GM23338 (cell line): ENCODE measurements at regions not wholly inside any gene's neighbourhood (a gene's known extent, or its start where the extent isn't known, plus 50 kb on each side); places are given as distances from the start of the nearest gene placed in this dataset.

Experiments
- ATAC-seq: fragments of 200-7000 bp; cut with Tn5 transposase; 3 replicates; pipeline ENCODE4 v1.9.1; 2020
- DNase-seq: peaks from one replicate; pipeline ENCODE4 v3.0.0-alpha.2; 2015; ENCODE audit warnings: low spot score
- H2AFZ ChIP-seq: fragments of 200-600 bp; sonication (generic); 2 replicates; pipeline ENCODE4 v1.8.0; 2016; ENCODE audit warnings: antibody characterized with exemption, mild to moderate bottlenecking, moderate library complexity
- H3F3A ChIP-seq: fragments of 200-600 bp; sonication (generic); replicated peaks from 2 replicates; pipeline ENCODE4 v1.8.0; 2017; ENCODE audit warnings: antibody characterized with exemption, mixed run types, low read depth
- H3K27ac ChIP-seq: fragments of 200-600 bp; sonication (generic); 2 replicates; pipeline ENCODE4 v1.6.1; 2016; ENCODE audit warnings: low read depth
- H3K27me3 ChIP-seq: fragments of 200-600 bp; sonication (generic); 2 replicates; pipeline ENCODE4 v1.8.0; 2016; ENCODE audit warnings: mild to moderate bottlenecking, mixed run types, moderate library complexity; ENCODE audit not compliant: insufficient read depth
- H3K36me3 ChIP-seq: fragments of 200-600 bp; sonication (generic); 2 replicates; pipeline ENCODE4 v1.8.0; 2016; ENCODE audit warnings: mild to moderate bottlenecking; ENCODE audit not compliant: insufficient read depth
- H3K4me1 ChIP-seq: fragments of 200-600 bp; sonication (generic); 2 replicates; pipeline ENCODE4 v1.8.0; 2016; ENCODE audit warnings: mild to moderate bottlenecking, moderate library complexity; ENCODE audit not compliant: insufficient read depth
- H3K4me2 ChIP-seq: fragments of 200-600 bp; sonication (generic); 2 replicates; pipeline ENCODE4 v1.7.1; 2017; ENCODE audit warnings: mixed run types
- H3K4me3 ChIP-seq: fragments of 200-600 bp; sonication (generic); 2 replicates; pipeline ENCODE4 v1.6.1; 2016; ENCODE audit warnings: mixed run types
- H3K79me2 ChIP-seq: fragments of 200-600 bp; sonication (generic); replicated peaks from 2 replicates; pipeline ENCODE4 v1.8.0; 2017; ENCODE audit warnings: mild to moderate bottlenecking; ENCODE audit not compliant: insufficient read depth
- H3K9me2 ChIP-seq: fragments of 200-600 bp; sonication (generic); 2 replicates; pipeline ENCODE4 v1.8.0; 2017; ENCODE audit not compliant: insufficient read depth
- H4K20me1 ChIP-seq: fragments of 200-600 bp; sonication (generic); replicated peaks from 2 replicates; pipeline ENCODE4 v1.8.0; 2017; ENCODE audit warnings: mild to moderate bottlenecking; ENCODE audit not compliant: insufficient read depth
- H3K27ac Mint-ChIP-seq: 2 replicates; pipeline ENCODE4 v1.8.0; 2020; ENCODE audit warnings: inconsistent platforms, mild to moderate bottlenecking, moderate library complexity, mixed read lengths
- H3K27me3 Mint-ChIP-seq: 3 replicates; pipeline ENCODE4 v1.8.0; 2022; ENCODE audit warnings: low read depth, mild to moderate bottlenecking, moderate library complexity, mixed read lengths, inconsistent platforms; ENCODE audit not compliant: insufficient read depth, poor library complexity
- H3K36me3 Mint-ChIP-seq: 3 replicates; pipeline ENCODE4 v1.8.0; 2021; ENCODE audit warnings: low read depth, mild to moderate bottlenecking, inconsistent platforms, moderate library complexity, mixed read lengths
- H3K4me1 Mint-ChIP-seq: 3 replicates; pipeline ENCODE4 v1.8.0; 2020; ENCODE audit warnings: mild to moderate bottlenecking, inconsistent platforms, mixed read lengths
- H3K4me3 Mint-ChIP-seq: 3 replicates; pipeline ENCODE4 v1.8.0; 2021; ENCODE audit warnings: moderate library complexity, mild to moderate bottlenecking, inconsistent platforms, mixed read lengths
- H3K9me3 Mint-ChIP-seq: 3 replicates; pipeline ENCODE4 v1.8.0; 2020; ENCODE audit warnings: moderate library complexity, mild to moderate bottlenecking, inconsistent platforms, mixed read lengths
- CREB1 ChIP-seq: fragments of 250-450 bp; sonication (Bioruptor Pico); IDR thresholded peaks from 2 replicates; pipeline ENCODE4 v1.5.0; 2020; ENCODE audit warnings: low read depth, mild to moderate bottlenecking, moderate library complexity
- EZH2 ChIP-seq: fragments of 200-600 bp; sonication (generic); IDR thresholded peaks from one replicate; pipeline ENCODE4 v1.8.0; 2017; ENCODE audit warnings: antibody characterized with exemption, mild to moderate bottlenecking, low read depth; ENCODE audit not compliant: unreplicated experiment
- JUNB ChIP-seq: IDR thresholded peaks from one replicate; pipeline ENCODE4 v1.6.1; 2016; ENCODE audit warnings: antibody characterized with exemption; ENCODE audit not compliant: unreplicated experiment
- NANOG ChIP-seq: IDR thresholded peaks from 2 replicates; pipeline ENCODE4 v1.6.1; 2016; ENCODE audit warnings: antibody characterized with exemption, borderline replicate concordance
- POLR2AphosphoS5 ChIP-seq: IDR thresholded peaks from 2 replicates; pipeline ENCODE4 v1.6.1; 2016; ENCODE audit warnings: antibody characterized with exemption, low read depth
- STAT1 ChIP-seq: IDR thresholded peaks from one replicate; pipeline ENCODE4 v1.6.1; 2016; ENCODE audit warnings: antibody characterized with exemption; ENCODE audit not compliant: unreplicated experiment
- ZNF114 ChIP-seq: fragments of 250-450 bp; sonication (Bioruptor Pico); IDR thresholded peaks from 2 replicates; pipeline ENCODE4 v1.5.0; 2020; ENCODE audit warnings: mild to moderate bottlenecking, moderate library complexity
- ZNF331 ChIP-seq: fragments of 250-450 bp; sonication (Bioruptor Pico); IDR thresholded peaks from 2 replicates; pipeline ENCODE4 v1.5.0; 2020; ENCODE audit warnings: low read depth, mild to moderate bottlenecking, moderate library complexity
- TF ChIP-seq, protein P1 (sequence below): IDR thresholded peaks from 2 replicates; pipeline ENCODE4 v1.6.1; 2016; ENCODE audit warnings: antibody characterized with exemption
- TF ChIP-seq, protein P2 (sequence below): IDR thresholded peaks from one replicate; pipeline ENCODE4 v1.6.1; 2018; ENCODE audit warnings: antibody characterized with exemption; ENCODE audit not compliant: unreplicated experiment
- TF ChIP-seq, protein P3 (sequence below): fragments of 250-450 bp; sonication (Bioruptor Pico); IDR thresholded peaks from 2 replicates; pipeline ENCODE4 v1.5.0; 2020; ENCODE audit warnings: mild to moderate bottlenecking, moderate library complexity

DNA sequence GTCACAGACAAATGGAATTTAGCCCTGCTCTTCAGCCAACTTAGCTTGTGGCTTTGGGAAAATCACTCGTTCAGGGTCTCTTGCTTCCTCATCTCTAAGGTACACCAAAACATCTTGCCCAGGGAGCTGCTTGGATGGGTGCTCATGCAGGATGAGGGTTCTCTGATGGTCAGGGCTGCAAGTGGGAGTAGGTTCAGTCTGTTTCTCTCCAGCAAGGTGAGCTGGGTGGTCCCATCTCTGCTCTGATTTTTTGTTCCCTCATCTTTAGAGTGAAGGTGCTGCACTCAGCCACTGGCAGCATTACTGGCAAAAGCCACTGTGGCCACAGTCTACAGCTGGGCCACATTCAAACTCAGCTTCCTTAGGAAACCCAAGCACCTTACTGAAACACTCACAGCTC is 149.9 kb upstream of the GPR26 start:
- Histone ChIP-seq H3K27me3 (no peaks in the 10 kb centered on the region), H3F3A (no peaks in the 10 kb centered on the region), H3K9me2 (peaks cover 4% of the 10 kb centered on the region), H3K4me1 (peaks cover 21% of the 10 kb centered on the region), H3K79me2 (no peaks in the 10 kb centered on the region), H4K20me1 (no peaks in the 10 kb centered on the region), H3K36me3 (no peaks in the 10 kb centered on the region), H3K27ac (no peak overlapping the region), H3K4me2 (no peak overlapping the region), H2AFZ (no peak overlapping the region), H3K4me3 (no peak overlapping the region)
- H3K4me1 Mint-ChIP-seq = peaks cover 22% of the 10 kb centered on the region
- no peak overlapping the region for H3K4me3 Mint-ChIP-seq
- TF ChIP-seq ZNF114 (CRISPR knock-in tag) (no peak), ZNF331 (no peak)
- ATAC-seq (no peak), DNase-seq (no peak)
- peaks cover 6% of the 10 kb centered on the region for H3K27me3 Mint-ChIP-seq
- no peak overlapping the region for H3K27ac Mint-ChIP-seq
- H3K9me3 Mint-ChIP-seq = no peaks in the 10 kb centered on the region
- no peaks in the 10 kb centered on the region for H3K36me3 Mint-ChIP-seq

DNA sequence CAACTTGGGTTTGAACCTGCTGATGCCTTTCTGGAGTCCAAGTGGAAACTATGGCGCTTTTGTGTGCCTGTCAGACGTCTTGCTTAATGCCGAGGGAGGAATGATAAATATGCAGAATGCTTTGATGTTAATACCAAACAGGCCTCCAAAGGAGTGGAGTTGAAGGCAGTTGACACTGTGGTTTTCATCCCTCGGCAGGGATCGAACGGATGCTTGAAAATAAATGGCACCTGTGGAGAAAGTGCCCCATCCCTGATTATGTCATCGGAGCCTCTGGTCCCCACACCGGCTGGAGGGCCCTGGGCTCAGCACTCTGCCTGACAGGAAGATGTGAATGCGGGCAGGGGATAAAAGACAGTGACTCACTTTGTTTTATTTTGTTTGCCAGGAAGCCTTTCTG is 148.7 kb upstream of the GPR26 start:
- Histone ChIP-seq H3K9me2 (peaks cover 4% of the 10 kb centered on the region), H3K4me2 (no peak overlapping the region), H3K4me1 (peaks cover 21% of the 10 kb centered on the region), H3K27ac (no peak overlapping the region), H3K27me3 (no peaks in the 10 kb centered on the region), H3K79me2 (no peaks in the 10 kb centered on the region), H3K36me3 (no peaks in the 10 kb centered on the region), H4K20me1 (no peaks in the 10 kb centered on the region), H3F3A (no peaks in the 10 kb centered on the region), H2AFZ (no peak overlapping the region), H3K4me3 (no peak overlapping the region)
- DNase-seq (no peak), ATAC-seq (no peak)
- Mint-ChIP-seq H3K27ac (no peak overlapping the region), H3K36me3 (no peaks in the 10 kb centered on the region; the same call in 2 of the 3 replicates), H3K9me3 (no peaks in the 10 kb centered on the region), H3K4me3 (no peak overlapping the region), H3K4me1 (peaks cover 22% of the 10 kb centered on the region), H3K27me3 (peaks cover 8% of the 10 kb centered on the region)
- TF ChIP-seq, protein P1, sequence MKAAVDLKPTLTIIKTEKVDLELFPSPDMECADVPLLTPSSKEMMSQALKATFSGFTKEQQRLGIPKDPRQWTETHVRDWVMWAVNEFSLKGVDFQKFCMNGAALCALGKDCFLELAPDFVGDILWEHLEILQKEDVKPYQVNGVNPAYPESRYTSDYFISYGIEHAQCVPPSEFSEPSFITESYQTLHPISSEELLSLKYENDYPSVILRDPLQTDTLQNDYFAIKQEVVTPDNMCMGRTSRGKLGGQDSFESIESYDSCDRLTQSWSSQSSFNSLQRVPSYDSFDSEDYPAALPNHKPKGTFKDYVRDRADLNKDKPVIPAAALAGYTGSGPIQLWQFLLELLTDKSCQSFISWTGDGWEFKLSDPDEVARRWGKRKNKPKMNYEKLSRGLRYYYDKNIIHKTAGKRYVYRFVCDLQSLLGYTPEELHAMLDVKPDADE = no peak
- TF ChIP-seq EZH2 (no peak), JUNB (no peak), CREB1 (CRISPR knock-in tag) (no peak), STAT1 (no peak), POLR2AphosphoS5 (no peak), NANOG (no peak)
- TF ChIP-seq, protein P2, sequence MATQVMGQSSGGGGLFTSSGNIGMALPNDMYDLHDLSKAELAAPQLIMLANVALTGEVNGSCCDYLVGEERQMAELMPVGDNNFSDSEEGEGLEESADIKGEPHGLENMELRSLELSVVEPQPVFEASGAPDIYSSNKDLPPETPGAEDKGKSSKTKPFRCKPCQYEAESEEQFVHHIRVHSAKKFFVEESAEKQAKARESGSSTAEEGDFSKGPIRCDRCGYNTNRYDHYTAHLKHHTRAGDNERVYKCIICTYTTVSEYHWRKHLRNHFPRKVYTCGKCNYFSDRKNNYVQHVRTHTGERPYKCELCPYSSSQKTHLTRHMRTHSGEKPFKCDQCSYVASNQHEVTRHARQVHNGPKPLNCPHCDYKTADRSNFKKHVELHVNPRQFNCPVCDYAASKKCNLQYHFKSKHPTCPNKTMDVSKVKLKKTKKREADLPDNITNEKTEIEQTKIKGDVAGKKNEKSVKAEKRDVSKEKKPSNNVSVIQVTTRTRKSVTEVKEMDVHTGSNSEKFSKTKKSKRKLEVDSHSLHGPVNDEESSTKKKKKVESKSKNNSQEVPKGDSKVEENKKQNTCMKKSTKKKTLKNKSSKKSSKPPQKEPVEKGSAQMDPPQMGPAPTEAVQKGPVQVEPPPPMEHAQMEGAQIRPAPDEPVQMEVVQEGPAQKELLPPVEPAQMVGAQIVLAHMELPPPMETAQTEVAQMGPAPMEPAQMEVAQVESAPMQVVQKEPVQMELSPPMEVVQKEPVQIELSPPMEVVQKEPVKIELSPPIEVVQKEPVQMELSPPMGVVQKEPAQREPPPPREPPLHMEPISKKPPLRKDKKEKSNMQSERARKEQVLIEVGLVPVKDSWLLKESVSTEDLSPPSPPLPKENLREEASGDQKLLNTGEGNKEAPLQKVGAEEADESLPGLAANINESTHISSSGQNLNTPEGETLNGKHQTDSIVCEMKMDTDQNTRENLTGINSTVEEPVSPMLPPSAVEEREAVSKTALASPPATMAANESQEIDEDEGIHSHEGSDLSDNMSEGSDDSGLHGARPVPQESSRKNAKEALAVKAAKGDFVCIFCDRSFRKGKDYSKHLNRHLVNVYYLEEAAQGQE = no peak
- TF ChIP-seq, protein P3, sequence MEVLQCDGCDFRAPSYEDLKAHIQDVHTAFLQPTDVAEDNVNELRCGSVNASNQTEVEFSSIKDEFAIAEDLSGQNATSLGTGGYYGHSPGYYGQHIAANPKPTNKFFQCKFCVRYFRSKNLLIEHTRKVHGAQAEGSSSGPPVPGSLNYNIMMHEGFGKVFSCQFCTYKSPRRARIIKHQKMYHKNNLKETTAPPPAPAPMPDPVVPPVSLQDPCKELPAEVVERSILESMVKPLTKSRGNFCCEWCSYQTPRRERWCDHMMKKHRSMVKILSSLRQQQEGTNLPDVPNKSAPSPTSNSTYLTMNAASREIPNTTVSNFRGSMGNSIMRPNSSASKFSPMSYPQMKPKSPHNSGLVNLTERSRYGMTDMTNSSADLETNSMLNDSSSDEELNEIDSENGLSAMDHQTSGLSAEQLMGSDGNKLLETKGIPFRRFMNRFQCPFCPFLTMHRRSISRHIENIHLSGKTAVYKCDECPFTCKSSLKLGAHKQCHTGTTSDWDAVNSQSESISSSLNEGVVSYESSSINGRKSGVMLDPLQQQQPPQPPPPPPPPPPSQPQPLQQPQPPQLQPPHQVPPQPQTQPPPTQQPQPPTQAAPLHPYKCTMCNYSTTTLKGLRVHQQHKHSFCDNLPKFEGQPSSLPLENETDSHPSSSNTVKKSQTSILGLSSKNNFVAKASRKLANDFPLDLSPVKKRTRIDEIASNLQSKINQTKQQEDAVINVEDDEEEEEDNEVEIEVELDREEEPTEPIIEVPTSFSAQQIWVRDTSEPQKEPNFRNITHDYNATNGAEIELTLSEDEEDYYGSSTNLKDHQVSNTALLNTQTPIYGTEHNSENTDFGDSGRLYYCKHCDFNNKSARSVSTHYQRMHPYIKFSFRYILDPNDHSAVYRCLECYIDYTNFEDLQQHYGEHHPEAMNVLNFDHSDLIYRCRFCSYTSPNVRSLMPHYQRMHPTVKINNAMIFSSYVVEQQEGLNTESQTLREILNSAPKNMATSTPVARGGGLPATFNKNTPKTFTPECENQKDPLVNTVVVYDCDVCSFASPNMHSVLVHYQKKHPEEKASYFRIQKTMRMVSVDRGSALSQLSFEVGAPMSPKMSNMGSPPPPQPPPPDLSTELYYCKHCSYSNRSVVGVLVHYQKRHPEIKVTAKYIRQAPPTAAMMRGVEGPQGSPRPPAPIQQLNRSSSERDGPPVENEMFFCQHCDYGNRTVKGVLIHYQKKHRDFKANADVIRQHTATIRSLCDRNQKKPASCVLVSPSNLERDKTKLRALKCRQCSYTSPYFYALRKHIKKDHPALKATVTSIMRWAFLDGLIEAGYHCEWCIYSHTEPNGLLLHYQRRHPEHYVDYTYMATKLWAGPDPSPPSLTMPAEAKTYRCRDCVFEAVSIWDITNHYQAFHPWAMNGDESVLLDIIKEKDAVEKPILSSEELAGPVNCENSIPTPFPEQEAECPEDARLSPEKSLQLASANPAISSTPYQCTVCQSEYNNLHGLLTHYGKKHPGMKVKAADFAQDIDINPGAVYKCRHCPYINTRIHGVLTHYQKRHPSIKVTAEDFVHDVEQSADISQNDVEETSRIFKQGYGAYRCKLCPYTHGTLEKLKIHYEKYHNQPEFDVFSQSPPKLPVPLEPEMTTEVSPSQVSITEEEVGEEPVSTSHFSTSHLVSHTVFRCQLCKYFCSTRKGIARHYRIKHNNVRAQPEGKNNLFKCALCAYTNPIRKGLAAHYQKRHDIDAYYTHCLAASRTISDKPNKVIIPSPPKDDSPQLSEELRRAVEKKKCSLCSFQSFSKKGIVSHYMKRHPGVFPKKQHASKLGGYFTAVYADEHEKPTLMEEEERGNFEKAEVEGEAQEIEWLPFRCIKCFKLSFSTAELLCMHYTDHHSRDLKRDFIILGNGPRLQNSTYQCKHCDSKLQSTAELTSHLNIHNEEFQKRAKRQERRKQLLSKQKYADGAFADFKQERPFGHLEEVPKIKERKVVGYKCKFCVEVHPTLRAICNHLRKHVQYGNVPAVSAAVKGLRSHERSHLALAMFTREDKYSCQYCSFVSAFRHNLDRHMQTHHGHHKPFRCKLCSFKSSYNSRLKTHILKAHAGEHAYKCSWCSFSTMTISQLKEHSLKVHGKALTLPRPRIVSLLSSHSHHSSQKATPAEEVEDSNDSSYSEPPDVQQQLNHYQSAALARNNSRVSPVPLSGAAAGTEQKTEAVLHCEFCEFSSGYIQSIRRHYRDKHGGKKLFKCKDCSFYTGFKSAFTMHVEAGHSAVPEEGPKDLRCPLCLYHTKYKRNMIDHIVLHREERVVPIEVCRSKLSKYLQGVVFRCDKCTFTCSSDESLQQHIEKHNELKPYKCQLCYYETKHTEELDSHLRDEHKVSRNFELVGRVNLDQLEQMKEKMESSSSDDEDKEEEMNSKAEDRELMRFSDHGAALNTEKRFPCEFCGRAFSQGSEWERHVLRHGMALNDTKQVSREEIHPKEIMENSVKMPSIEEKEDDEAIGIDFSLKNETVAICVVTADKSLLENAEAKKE = no peak
